Loucy (cell line): ENCODE measurements at regions not wholly inside any gene's neighbourhood (a gene's known extent, or its start where the extent isn't known, plus 50 kb on each side); places are given as distances from the start of the nearest gene placed in this dataset.

ENCODE experiments used
- EZH2phosphoT487 ChIP-seq: fragments of 200-600 bp; IDR thresholded peaks from 2 replicates; pipeline ENCODE4 v1.6.1; 2018; ENCODE audit warnings: antibody characterized with exemption, mild to moderate bottlenecking, moderate library complexity, borderline replicate concordance
- TF ChIP-seq, protein P1 (sequence below): fragments of 200-600 bp; sonication (generic); conservative IDR thresholded peaks from 2 replicates; pipeline ENCODE4 v1.5.1; 2014; ENCODE audit warnings: mild to moderate bottlenecking, antibody characterized with exemption, low read length

DNA sequence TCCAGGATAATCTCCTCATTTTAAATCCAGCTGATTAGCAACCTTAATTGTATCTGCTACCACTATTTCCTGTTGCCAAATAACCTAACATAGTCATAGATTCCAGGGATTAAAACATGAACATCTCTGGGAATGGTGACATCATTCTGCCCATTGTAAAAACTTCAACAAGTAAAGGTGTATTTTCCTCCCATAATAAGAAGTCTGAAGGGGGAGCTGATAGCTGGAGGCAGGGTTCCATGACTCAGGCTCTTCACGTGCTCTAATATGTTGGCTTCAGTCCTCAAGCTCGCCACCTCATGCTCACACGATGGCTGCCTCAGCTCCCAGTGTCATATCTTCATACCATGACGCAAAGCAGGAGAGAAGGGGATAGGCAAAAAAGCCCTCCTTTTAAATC lies 172.0 kb upstream of the VASH1 start:
- TF ChIP-seq, protein P1, sequence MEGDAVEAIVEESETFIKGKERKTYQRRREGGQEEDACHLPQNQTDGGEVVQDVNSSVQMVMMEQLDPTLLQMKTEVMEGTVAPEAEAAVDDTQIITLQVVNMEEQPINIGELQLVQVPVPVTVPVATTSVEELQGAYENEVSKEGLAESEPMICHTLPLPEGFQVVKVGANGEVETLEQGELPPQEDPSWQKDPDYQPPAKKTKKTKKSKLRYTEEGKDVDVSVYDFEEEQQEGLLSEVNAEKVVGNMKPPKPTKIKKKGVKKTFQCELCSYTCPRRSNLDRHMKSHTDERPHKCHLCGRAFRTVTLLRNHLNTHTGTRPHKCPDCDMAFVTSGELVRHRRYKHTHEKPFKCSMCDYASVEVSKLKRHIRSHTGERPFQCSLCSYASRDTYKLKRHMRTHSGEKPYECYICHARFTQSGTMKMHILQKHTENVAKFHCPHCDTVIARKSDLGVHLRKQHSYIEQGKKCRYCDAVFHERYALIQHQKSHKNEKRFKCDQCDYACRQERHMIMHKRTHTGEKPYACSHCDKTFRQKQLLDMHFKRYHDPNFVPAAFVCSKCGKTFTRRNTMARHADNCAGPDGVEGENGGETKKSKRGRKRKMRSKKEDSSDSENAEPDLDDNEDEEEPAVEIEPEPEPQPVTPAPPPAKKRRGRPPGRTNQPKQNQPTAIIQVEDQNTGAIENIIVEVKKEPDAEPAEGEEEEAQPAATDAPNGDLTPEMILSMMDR = no peak
- no peak for TF ChIP-seq EZH2phosphoT487
